Activated CD8-positive, alpha-beta memory T cell treated with anti-CD3 and anti-CD28 coated beads, Interleukin-2, amount 50 U/mL, for 4 hours (primary cell): ENCODE measurements at regions not wholly inside any gene's neighbourhood (a gene's known extent, or its start where the extent isn't known, plus 50 kb on each side); places are given as distances from the start of the nearest gene placed in this dataset.
"Not testable (repeated sequence)": the region's sequence is repeated elsewhere in the genome, so short reads cannot be mapped to it uniquely, and the experiment has no call there.

Experiments
- DNase-seq: peaks from one replicate; pipeline ENCODE4 v3.0.0-alpha.2; 2020

- DNase-seq: no peak
Observed at GRCh38 chr15:96053781-96054428, 276.6 kb upstream of the NR2F2 start.

GRCh38 chr15:96054621-96055020 lies 275.9 kb upstream of the NR2F2 start:
- DNase-seq: no peak

GRCh38 chr15:96058103-96058851 lies 272.2 kb upstream of the NR2F2 start:
- DNase-seq: no peak

GRCh38 chr15:96058852-96059103 lies 271.7 kb upstream of the NR2F2 start:
- DNase-seq: not testable (repeated sequence)

- DNase-seq: not testable (repeated sequence)
Observed at GRCh38 chr15:96060591-96060990, 269.9 kb upstream of the NR2F2 start.

- no peak for DNase-seq
Observed at GRCh38 chr15:96064351-96064756, 266.1 kb upstream of the NR2F2 start.

- no peak for DNase-seq
Observed at GRCh38 chr15:96066126-96066525, 264.4 kb upstream of the NR2F2 start.

- DNase-seq: no peak
Observed at GRCh38 chr15:96066852-96067495, 263.5 kb upstream of the NR2F2 start.

- DNase-seq: no peak
Observed at GRCh38 chr15:96067677-96068076, 262.8 kb upstream of the NR2F2 start.

- no peak for DNase-seq
Observed at GRCh38 chr15:96068897-96069296, 261.6 kb upstream of the NR2F2 start.

- no peak for DNase-seq
Observed at GRCh38 chr15:96070636-96071035, 259.9 kb upstream of the NR2F2 start.

- DNase-seq: no peak
Observed at GRCh38 chr15:96072821-96073220, 257.7 kb upstream of the NR2F2 start.

- no peak for DNase-seq
Observed at GRCh38 chr15:96073908-96074307, 256.6 kb upstream of the NR2F2 start.

- no peak for DNase-seq
Observed at GRCh38 chr15:96075895-96076294, 254.6 kb upstream of the NR2F2 start.

GRCh38 chr15:96076350-96076749 lies 254.2 kb upstream of the NR2F2 start:
- DNase-seq: no peak

- DNase-seq: no peak
Observed at GRCh38 chr15:96079041-96079440, 251.5 kb upstream of the NR2F2 start.

- DNase-seq: no peak
Observed at GRCh38 chr15:96079882-96080281, 250.6 kb upstream of the NR2F2 start.

- no peak for DNase-seq
Observed at GRCh38 chr15:96086164-96086563, 244.3 kb upstream of the NR2F2 start.

GRCh38 chr15:96087180-96087884 lies 243.2 kb upstream of the NR2F2 start:
- no peak for DNase-seq

- DNase-seq: no peak
Observed at GRCh38 chr15:96088650-96089049, 241.8 kb upstream of the NR2F2 start.

- DNase-seq: no peak
Observed at GRCh38 chr15:96089405-96090058, 241.0 kb upstream of the NR2F2 start.

- DNase-seq: no peak
Observed at GRCh38 chr15:96092186-96092585, 238.3 kb upstream of the NR2F2 start.

GRCh38 chr15:96093063-96093462 lies 237.4 kb upstream of the NR2F2 start:
- DNase-seq: no peak
